ENCODE measurements at regions not wholly inside any gene's neighbourhood (a gene's known extent, or its start where the extent isn't known, plus 50 kb on each side); places are given as distances from the start of the nearest gene placed in this dataset.

DNA sequence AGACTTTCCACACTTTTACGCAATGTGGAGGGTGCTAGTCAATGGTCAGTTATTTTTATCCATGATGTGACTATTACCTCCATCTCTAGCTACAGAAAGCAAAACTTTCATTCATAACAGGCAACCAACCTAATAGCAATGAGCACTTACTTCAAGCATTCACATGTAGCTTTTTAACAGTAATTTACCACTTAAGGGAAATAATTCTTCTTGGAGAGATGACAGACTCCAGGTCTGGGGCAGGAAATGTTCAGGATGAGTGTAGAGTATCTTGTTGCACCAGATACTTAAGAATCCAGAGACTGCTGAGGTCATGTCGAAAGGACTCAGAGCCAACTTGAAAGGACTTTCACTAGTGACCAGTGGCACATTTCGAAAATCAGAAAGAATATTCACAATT, 347.6 kb downstream of the CHRM3 start:
- no peak for DNase-seq (ENCODE audit: low spot score)

- no peak for DNase-seq (ENCODE audit: low spot score)
Observed at GRCh38 chr1:239735111-239735510, 348.7 kb downstream of the CHRM3 start.

DNA sequence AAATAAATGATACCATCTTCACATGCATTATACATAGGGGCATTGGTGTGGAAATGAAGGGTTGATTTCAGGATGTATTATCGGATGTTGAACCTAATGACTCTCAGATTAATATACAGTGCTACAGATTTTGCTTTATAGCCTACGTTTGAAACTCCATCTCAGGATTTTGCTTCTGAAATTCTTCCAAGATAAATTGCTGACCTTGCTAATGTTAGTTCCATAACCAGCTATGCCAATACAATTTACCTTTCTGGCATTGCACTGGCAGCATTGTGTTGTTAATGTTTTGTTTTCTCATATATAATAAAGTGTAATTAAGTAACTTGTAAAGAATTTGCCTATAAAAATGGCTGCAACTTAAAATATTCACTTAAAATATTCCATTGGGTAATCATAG, 350.1 kb downstream of the CHRM3 start:
- DNase-seq (ENCODE audit: low spot score) = no peak

- no peak for DNase-seq (ENCODE audit: low spot score)
Observed at GRCh38 chr1:239739375-239739774, 352.3 kb upstream of the FMN2 start.

DNA sequence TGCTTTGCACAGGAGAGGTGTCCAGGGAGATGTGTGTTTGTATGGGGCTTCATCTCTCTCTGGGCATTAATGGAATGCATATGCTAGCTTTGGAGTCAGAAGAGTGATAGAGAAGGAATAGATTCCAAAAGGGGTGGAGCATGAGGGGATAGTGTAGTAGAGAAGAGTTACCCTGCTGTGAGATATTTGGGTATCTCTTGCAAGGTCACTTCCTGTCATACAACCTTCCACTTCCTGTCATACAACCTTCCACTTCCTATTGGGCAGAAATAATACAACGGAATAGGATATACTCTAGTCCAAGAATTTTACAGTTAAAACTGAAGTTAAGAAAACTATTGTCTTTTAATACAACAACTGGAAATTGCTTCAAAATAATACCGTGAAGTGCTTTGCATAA, 351.8 kb upstream of the FMN2 start:
- DNase-seq (ENCODE audit: low spot score) = no peak

GRCh38 chr1:239742416-239743109, 349.1 kb upstream of the FMN2 start:
- no peak for DNase-seq (ENCODE audit: low spot score)

- DNase-seq (ENCODE audit: low spot score) = no peak
Observed at GRCh38 chr1:239744851-239745250, 346.8 kb upstream of the FMN2 start.

DNA sequence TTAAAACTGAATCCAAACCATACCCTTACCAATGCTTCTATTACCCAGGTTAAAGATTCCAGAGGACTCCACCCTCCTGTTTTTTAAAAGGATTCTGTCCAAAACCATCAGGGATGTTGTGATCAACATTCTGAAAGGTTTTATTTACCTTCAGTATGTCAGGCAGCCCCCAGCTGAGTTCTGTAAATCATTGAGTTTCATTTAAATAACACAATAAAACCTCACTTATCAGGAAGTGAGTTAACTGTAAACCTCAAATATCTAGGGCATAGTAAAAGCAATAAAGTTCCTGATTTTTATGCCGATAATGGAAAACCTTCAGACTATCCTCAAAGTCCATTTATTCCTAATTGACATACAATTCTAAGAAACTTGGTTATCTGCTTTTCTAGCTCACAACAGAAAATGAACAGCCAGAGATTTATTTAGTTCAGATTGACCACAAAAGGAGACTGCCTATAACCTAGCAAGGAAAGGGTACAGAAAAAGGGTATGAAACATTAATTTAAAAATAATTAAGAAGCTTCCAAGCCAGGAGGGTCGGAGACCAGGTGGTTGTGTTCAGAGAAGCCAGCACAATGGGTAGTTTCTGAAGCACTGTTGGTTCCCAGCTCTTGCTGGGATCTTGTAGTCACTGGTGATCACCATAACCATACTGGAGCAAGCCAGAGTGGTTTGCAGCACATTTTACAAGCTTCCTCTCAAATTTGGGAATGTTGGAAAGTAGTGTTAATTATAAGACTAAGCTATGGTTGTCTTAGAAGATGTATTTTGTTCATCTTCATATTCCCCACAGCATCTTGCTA, 336.4 kb upstream of the FMN2 start:
- no peak for DNase-seq (ENCODE audit: low spot score)

GRCh38 chr1:239757716-239758115, 334.0 kb upstream of the FMN2 start:
- no peak for DNase-seq (ENCODE audit: low spot score)

DNA sequence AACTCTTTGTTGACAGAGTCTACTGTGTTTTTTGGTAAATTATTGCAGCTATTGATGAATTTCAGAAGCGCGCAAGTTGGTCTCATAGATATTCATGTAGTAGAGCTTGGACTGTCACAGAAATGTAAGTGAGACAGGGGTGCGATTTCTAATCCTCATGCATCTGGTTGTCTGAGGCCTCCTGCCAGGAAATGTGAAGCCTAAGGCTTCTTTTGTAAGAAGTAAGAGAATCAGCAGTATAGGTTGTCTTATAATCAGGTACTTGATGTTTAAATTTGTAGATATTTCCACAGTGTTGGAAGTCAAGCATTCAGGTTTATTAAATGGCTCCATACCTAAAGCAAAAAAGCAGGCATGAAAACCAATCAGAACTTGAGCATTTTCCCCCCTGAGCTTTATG, 332.9 kb upstream of the FMN2 start:
- DNase-seq (ENCODE audit: low spot score) = no peak

- DNase-seq (ENCODE audit: low spot score) = no peak
Observed at GRCh38 chr1:239761509-239761908, 330.2 kb upstream of the FMN2 start.

DNA sequence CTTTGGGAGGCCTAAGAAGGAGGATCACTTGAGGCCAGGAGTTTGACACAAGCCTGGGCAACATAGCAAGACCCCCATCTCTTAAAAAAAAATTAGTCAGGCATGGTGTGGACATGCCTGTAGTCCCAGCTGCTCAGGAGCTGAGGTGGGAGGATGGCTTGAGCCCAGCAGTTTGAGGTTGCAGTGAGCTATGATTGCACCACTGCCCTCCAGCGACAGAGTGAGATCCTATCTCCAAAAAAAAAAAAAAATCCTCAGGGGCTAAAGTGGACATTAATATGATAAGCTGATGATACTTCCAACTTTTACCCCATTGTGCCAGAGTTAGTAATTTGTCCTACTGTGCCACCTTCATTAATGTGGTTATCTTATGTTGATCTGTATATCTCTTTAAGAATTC, 327.8 kb upstream of the FMN2 start:
- no peak for DNase-seq (ENCODE audit: low spot score)

- no peak for DNase-seq (ENCODE audit: low spot score)
Observed at GRCh38 chr1:239764546-239764945, 327.1 kb upstream of the FMN2 start.

GRCh38 chr1:239765163-239765562, 326.5 kb upstream of the FMN2 start:
- DNase-seq (ENCODE audit: low spot score) = no peak

- no peak for DNase-seq (ENCODE audit: low spot score)
Observed at GRCh38 chr1:239771550-239771949, 320.1 kb upstream of the FMN2 start.

- no peak for DNase-seq (ENCODE audit: low spot score)
Observed at GRCh38 chr1:239772446-239772845, 319.2 kb upstream of the FMN2 start.

DNA sequence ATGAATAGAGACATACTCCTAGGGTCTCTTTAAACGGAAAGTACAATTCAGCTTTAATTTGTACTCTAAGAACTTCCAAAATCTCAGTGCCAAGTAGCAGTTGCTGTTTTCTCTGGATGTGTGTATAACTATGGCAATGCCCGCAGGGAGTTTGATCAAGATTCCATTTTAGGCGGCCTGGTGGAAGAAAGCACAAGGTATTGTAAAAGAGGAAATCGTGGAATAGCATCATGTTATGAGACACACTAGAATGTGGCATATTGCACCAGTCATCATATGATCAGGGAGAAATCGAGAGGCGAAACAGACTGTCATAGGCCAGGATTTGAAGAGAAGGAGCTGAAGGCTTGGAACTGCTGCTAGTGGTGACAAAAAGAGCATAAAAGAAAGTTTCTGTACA, 316.2 kb upstream of the FMN2 start:
- DNase-seq (ENCODE audit: low spot score) = no peak

GRCh38 chr1:239778208-239778813, 313.4 kb upstream of the FMN2 start:
- no peak for DNase-seq (ENCODE audit: low spot score)

GRCh38 chr1:239779962-239780361, 311.7 kb upstream of the FMN2 start:
- no peak for DNase-seq (ENCODE audit: low spot score)

GRCh38 chr1:239784896-239785295, 306.8 kb upstream of the FMN2 start:
- no peak for DNase-seq (ENCODE audit: low spot score)

DNA sequence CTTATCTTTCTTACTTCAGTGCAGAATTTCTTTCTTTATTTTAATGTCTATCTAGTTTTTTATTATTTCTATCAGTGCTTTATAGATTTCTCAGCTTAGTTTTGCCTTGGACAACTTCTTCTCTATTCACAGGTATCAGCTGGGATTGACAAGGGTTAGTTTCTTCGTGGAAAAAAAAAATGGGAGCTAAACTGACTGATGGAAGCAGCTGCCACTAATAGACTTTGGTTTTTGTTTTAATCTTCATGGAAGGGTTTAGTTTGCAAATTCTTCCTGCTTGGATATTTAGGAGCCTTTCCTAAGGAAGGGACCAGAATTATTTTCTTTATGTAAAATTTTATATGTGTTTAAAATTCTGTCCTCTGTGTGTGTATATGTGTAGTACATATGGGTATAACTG, 306.1 kb upstream of the FMN2 start:
- no peak for DNase-seq (ENCODE audit: low spot score)

- no peak for DNase-seq (ENCODE audit: low spot score)
Observed at GRCh38 chr1:239786464-239786863, 305.2 kb upstream of the FMN2 start.

GRCh38 chr1:239792157-239792556, 299.5 kb upstream of the FMN2 start:
- DNase-seq (ENCODE audit: low spot score) = no peak

Measured in HuH-7 (cell line).